NCI-H1092 treated with DMSO at 0.1 percent for 48 hours (cell line): ENCODE measurements at regions not wholly inside any gene's neighbourhood (a gene's known extent, or its start where the extent isn't known, plus 50 kb on each side); places are given as distances from the start of the nearest gene placed in this dataset.
"Not testable (repeated sequence)": the region's sequence is repeated elsewhere in the genome, so short reads cannot be mapped to it uniquely, and the experiment has no call there.

Source experiments
- DNase-seq: peaks from one replicate; lab custom pipeline; 2025; lab: John Stamatoyannopoulos, UW

DNA sequence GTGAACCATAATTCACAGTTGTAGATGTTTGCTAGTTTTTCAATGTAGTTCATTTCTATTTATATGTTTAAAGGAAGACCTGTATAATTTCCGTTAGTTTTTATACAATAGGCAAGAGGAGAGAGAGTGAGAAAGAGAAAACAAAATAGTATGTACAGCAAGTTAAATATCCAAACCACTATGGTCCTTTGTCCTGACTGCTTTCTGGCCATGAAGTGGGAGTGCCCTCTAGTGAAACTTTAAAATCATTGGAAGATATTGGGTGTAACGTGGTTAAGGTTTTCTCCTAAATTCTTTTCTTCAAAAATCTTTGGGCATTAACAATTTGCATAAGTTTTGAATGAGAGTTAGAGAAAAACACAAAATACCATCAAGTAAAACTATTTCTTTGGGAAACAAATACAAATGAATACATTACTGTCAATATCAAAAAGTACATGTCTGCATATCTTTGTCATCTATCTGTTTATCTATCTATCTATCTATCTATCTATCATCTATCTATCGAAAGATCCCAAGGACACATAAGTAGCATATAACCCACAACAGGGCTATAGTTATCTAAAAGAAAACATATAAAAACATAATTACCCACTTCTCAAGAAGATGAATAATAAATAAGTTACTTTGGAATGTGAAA lies 534.6 kb upstream of the ATP11B start:
- peak; percentile 56 for DNase-seq

DNA sequence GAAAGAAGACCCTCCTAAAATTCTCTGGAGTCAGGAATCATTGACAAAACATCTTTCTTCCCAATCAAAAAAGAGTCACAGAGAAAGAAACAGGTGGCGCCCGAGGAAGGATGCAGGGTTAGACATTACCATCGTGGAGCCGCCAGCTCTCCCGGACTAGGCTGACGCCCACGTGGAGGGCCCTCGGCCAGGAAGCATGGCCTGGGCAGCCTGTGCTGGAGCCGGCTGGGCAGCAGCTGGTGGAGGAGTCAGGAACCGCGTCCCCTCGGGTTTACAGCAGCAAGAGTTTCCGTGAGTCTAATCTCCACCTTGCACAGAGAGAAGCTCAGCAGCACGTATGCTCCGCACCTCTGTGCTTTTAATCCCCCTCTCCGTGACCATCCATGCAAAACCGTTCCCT lies 533.7 kb upstream of the ATP11B start:
- peak; percentile 62 for DNase-seq

DNA sequence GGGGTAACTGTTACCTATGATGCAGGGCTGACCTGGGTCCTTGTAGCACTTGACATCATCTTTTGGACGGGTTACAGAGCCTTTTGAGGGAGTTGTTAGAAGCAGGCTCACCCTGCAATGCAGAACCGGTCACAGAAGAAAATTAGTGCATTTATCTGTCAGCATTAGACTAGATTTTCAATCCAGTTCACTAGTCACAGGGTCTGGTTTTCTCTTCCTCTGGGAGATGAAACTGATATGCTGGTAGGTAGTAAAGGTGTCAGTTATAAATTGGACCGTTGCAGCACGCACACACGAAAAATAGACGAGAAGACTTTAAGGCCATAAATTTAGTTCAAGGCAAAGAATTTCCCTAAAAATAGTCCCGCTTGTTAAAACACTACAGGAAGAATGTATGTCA lies 532.3 kb upstream of the ATP11B start:
- DNase-seq, result no peak

- DNase-seq, result no peak
Observed at GRCh38 chr3:182268711-182269110, 524.6 kb upstream of the ATP11B start.

DNA sequence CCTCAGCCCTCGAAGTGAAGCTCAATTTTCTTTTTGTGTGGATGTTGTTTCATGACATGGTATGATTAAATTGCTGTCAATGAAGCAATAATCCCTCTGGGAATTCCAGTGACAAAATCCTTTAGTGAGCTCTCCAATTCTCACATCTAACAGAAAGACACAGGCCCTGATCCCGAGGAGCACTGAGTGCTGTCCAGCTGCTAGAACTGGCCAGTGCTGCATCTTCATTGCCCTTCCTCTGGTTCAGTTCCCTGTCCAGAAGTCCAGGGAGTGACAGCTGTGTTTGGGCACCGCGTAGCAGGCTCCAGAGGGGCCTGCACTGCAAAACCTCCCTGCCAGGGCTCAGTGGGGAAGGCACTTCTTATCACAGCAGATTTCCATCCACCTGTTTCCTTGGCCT lies 516.8 kb upstream of the ATP11B start:
- no peak for DNase-seq

GRCh38 chr3:182284793-182285192 lies 508.5 kb upstream of the ATP11B start:
- peak; percentile 31 for DNase-seq

- no peak for DNase-seq
Observed at GRCh38 chr3:182292591-182292990, 500.7 kb upstream of the ATP11B start.

DNA sequence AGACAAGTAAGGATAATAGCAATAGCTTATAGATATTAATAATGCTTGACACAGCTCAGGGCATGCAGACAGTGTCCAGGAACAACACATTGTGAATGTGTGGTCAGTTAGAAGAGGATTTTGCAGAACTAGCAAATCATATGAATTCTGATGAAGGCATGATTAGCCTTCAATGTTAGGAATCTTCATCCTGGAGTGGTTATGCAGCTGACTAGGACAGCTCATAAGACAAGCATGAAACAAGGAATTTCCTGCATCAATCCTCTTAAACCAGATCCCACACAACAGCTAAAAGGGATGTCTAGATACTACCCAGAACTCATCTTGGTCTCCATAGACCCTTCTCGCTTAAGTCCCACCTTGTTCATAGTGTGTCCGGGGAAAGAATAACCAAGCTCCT lies 499.0 kb upstream of the ATP11B start:
- no peak for DNase-seq

DNA sequence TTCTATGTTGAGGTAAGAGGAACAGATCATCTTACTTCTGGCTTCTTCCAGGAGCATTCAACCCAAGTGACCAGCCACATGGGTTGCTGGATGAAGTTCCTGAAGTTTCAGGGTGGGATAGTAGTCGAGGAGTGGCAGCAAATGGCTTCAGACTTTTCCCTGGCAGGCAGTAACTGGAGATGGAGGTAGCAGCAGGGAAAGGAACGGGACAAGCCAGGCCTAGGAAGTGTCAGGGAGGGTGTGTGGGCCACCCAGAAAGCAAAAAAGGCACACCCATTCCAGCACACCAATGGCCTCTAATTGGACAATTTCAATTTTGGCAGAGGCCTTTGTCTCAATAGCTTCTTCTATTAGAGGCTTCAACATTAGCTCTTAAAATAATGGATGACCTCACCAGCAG lies 498.6 kb upstream of the ATP11B start:
- no peak for DNase-seq

GRCh38 chr3:182300266-182300665 lies 493.0 kb upstream of the ATP11B start:
- DNase-seq, result no peak

DNA sequence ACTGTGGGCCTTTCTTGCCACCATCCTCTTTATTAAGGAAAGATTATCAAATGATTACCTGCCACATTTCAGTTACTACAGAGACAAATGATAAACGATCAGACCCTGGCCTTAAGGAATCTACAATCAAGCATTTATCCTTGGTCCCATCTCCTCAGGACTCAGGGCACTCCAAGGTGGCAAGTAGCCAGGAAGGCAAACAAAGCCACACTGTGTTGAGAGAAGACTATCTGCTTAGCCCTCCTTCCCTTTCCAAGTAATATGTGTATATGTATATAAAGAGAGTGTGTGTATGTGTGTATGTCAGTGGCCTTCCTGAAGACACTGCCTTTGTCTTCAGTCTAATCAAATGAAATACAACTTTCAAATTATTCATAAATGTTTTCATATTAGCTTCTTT lies 490.1 kb upstream of the ATP11B start:
- DNase-seq, result no peak

DNA sequence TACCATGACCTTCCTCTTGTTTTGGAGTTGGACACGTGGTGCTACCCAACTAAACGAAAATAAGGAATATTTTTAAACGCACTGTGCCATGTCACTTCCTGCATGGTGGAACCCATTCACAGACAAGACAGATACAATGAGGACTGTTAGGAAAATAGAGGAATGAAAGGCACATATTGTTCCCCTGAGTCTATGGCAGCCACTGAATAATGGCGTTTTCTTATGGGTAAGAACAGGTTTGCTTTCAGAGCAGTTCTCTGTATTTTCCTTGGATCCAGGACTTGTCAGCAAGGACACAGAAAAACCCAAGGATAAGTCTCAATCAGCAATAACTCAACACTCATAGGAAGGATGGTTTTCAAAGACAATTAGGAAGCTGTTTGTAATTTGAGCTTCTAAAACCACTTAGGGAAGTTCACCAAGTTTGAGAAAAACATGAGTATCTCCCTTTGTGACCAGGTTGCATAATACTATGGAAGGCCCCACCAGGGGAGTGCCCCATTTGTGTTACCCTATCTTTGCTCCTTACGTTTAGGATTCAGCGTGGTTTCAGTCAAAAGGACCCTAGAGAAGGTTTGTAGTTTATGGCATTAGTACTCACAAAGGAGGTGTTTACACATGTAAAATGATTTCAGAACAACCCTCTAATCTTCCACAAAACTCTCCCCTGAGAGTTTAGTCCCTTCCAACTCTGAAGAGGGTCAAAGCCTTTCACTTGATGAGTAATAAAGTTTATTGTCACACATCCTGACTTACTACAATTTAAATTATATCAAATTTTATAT lies 487.2 kb upstream of the ATP11B start:
- no peak for DNase-seq

- no peak for DNase-seq
Observed at GRCh38 chr3:182308328-182308727, 485.0 kb upstream of the ATP11B start.

DNA sequence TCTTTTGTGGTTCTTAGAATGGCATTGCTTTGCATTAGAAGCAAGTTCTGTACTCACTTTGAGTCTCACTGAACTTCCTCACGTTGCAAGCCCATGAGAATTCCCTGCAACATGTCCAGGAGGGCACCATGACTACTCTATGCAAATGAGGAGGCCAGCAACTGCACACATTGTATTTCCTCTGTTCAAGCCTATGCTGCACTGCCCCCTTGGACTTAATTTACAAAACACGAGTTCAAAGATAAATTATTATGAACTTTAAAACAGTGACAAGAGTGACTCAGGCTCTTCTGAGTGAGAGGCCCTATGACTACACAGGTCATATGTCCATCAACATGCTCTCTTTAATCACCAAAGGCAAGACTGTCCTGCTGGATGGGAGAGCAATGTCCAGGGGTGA lies 484.2 kb upstream of the ATP11B start:
- DNase-seq, result no peak

- DNase-seq, result no peak
Observed at GRCh38 chr3:182315313-182315712, 478.0 kb upstream of the ATP11B start.

DNA sequence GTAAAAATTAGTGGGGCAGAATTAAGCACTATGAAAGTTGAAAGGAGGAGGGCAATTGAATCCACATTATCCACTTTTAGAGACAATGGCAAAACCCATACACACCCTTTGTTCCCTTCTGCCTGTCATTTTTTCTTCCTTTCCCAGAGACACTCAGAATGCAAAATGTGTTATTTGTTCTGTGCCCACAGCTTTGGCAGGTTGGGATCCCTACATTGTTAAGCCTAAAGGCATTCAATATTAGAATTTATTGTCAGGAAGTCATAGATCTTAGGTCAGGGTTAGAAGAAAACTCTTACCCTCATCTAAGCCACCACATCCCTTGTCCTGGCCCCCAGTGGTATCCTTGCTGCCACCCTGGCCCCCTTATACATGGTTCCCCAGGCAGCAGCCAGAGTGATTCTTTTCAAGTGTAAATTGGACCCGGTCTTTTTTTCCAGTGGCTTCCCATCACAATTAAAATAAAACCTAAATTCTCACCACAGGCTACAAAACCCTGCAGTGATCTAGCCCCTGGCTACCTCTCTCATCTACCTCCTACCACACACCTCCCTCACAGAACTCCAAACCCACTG lies 470.1 kb upstream of the ATP11B start:
- DNase-seq, result no peak

DNA sequence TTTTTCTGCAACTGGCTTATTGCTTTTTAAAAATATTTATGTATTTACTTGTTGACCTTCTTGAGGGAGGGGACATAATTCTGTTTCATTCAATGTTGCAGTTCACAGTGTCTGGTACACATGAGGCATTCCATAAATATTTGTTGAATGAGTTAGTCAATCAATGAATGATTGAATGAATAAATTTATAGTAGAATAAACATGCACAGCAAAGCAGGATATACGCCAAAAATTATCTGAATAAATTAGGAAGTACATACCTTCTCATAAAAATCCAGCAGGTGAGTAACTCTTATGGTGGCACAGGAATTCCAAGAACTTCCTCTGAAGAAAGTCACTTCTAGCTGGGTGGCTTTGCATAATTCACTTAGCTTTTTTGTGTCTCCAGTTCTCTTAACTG lies 469.4 kb upstream of the ATP11B start:
- DNase-seq, result no peak

DNA sequence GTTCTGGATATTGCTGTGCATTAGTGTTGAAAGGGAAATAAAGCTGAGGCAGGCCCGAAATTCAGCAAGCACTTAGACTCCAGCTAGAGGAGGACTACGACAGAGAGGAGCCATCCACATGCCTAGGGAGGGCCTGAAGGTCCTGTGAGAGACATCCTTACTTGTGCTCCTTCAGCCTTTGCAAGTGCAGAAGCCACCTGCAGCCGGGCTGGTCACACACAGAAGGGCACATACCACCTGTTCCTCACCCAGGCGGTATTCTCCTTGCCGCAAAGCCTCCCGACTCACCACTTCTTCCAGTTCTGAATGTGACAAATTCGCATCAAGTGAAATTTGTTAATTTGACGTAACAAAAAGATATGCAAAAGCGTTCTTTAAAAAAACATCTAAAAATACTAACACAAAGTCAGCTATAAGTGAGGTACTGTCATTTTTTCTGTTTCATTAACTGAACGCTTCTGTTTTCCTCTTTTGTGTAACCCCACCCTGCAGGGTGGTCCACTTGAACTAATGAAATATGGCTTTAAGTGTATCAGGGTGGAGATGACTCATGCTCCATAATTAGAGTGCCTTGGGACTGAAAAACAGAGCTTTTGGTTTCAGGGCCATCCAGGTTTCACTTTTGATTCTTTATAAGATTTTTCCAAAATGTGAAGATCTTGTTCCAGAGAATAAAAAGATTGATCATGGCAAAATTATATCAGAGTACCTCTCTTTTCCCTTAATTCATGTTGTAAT lies 467.9 kb upstream of the ATP11B start:
- no peak for DNase-seq

- DNase-seq, result no peak
Observed at GRCh38 chr3:182327196-182327681, 466.1 kb upstream of the ATP11B start.

DNA sequence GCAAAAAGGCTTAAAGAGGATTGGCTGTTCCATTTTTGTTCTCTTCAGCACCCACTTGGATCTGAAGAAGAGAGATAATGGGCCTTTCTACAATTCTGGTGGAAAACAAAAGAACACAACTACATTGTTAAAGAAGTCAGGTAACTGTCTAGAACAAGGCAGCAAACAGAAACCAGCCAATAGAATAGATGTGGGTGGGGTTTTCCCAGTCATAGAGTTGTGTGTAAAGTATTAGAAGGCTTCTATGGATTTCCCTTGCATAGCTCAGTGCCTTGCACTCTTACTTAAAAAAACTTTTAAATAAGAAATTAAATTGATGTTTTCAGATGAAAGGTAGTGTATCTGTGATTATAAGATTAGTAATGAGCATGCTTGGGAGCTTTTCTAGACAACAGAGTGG lies 462.7 kb upstream of the ATP11B start:
- no peak for DNase-seq

- DNase-seq, result no peak
Observed at GRCh38 chr3:182331341-182331740, 462.0 kb upstream of the ATP11B start.

- no peak for DNase-seq
Observed at GRCh38 chr3:182342252-182342651, 451.1 kb upstream of the ATP11B start.

DNA sequence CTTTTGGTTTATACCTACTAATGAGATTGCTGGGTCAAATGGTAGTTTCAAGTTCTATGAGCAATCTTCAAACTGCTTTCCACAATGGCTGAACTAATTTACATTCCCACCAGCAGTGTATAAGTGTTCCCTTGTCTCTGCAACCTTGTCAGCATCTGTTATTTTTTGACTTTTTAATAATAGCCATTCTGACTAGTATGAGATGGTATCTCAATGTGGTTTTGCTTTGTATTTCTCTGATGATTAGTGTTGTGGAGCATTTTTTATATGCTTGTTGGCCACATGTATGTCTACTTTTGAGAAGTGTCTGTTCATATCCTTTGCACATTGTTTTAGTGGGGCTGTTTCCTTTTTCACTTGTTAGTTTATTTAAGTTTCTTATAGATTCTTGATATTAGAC lies 449.3 kb upstream of the ATP11B start:
- DNase-seq, result not testable (repeated sequence)
